ENCODE measurements at regions not wholly inside any gene's neighbourhood (a gene's known extent, or its start where the extent isn't known, plus 50 kb on each side); places are given as distances from the start of the nearest gene placed in this dataset.

DNA sequence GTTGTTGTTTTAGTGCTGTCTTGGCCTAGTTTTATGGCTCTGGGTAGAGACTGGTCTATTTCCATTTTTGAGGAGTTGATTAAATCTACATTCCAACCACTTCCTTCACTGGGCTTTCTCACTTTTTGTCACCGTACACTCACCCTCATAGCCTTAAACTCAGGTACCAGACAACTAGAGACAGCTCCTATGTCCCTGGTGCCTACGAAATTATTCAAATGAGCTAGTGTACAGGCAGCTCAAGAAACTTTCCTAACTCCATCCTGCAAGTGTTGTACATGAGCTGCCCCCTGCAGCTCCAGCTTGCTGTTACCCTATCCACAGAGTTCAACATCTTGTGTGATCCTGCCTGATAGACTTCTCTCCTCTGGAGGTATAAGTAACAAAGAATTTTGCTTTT is 704.8 kb upstream of the RGS18 start:
- DNase-seq (ENCODE audit: low read depth) = no peak
- H3K4me3 ChIP-seq (ENCODE audit: low read depth, low read length) = no peak overlapping the region

DNA sequence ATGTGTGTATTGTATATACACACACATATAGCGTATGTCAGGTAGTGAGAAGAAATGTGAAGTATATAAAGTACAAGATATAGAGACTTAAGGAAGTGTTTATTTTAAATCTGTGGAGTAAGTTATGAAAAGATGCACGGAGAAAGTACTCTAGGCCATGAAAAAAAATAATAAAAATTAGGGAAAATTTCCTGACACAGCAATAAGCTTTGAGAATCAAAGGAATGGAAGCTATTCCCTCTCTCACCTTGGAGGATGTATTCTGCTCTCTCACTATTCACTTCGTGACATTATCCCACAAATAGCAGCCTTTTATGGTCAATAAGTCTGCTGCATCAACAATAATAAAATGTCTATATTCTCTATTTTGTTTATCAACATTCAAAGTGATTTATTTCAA is 700.4 kb upstream of the RGS18 start:
- no peak overlapping the region for H3K4me3 ChIP-seq (ENCODE audit: low read depth, low read length)
- TF ChIP-seq, protein P1, sequence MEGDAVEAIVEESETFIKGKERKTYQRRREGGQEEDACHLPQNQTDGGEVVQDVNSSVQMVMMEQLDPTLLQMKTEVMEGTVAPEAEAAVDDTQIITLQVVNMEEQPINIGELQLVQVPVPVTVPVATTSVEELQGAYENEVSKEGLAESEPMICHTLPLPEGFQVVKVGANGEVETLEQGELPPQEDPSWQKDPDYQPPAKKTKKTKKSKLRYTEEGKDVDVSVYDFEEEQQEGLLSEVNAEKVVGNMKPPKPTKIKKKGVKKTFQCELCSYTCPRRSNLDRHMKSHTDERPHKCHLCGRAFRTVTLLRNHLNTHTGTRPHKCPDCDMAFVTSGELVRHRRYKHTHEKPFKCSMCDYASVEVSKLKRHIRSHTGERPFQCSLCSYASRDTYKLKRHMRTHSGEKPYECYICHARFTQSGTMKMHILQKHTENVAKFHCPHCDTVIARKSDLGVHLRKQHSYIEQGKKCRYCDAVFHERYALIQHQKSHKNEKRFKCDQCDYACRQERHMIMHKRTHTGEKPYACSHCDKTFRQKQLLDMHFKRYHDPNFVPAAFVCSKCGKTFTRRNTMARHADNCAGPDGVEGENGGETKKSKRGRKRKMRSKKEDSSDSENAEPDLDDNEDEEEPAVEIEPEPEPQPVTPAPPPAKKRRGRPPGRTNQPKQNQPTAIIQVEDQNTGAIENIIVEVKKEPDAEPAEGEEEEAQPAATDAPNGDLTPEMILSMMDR (IDR thresholded peaks at IDR 0.05; ENCODE audit: insufficient read depth, low read depth, low read length) = no peak
- DNase-seq (ENCODE audit: low read depth) = no peak

More for the DNA sequence above, 704.8 kb upstream of the RGS18 start:
- TF ChIP-seq, protein P1 (IDR thresholded peaks at IDR 0.05; ENCODE audit: insufficient read depth, low read depth, low read length) = no peak

DNA sequence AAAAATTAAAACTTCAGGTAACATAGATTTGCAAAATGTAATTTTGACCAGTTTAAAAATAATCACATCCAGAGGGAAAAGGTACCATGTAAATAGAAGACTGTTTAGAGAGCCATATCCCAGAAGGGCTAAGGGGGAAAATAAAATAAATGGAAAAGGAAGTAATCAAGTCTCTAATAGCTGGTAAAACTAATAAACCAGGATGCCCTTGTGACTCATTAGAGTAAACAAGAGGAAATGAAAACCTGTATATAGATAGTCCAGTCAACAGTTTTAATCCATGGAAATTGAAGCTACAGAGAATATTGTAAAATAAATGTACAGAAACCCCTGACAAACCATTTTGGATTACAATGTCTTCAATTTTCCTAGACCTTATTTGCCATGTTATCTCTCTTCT is 698.0 kb upstream of the RGS18 start:
- TF ChIP-seq, protein P1 (IDR thresholded peaks at IDR 0.05; ENCODE audit: insufficient read depth, low read depth, low read length) = no peak
- no peak overlapping the region for H3K4me3 ChIP-seq (ENCODE audit: low read depth, low read length)
- DNase-seq (ENCODE audit: low read depth) = no peak

DNA sequence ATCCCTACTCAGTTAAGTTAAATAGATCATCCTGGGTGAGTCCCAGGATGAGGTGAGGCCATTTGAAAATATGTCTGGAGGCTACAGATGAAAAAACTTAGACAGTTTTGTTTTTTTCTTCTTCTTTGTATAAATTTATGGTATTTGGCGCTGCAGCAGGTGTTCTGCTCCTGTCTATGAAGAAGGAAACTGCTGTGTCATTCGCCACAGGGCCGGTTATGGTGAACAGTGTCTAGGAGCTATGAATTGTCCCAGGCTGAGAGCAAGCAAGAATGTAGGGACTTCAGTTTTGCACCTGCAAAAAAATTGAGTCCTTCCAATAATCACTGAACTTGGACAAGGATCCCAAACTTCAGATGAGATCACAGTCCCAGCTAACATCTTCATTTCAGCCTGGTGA is 674.3 kb upstream of the RGS18 start:
- no peak overlapping the region for H3K4me3 ChIP-seq (ENCODE audit: low read depth, low read length)
- DNase-seq (ENCODE audit: low read depth) = no peak
- TF ChIP-seq, protein P1 (IDR thresholded peaks at IDR 0.05; ENCODE audit: insufficient read depth, low read depth, low read length) = no peak

DNA sequence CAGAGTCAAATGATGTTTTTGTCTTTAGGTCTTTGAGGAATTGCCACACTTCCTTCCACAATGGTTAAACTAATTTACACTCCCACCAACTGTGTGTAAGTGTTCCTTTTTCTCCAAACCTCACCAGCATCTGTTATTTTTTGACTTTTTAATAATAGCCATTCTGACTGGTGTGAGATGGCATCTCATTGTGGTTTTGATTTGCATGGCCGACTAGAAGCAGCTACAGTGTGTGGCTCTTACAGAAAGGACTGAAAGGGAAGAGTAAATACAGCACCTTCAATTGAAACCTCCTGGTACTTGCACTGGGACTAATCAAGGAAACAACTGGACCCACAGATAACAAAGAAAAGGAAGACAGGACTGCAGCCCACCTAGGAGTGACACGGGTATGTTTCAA is 668.0 kb upstream of the RGS18 start:
- no peak for DNase-seq (ENCODE audit: low read depth)
- TF ChIP-seq, protein P1 (IDR thresholded peaks at IDR 0.05; ENCODE audit: insufficient read depth, low read depth, low read length) = no peak
- H3K4me3 ChIP-seq (ENCODE audit: low read depth, low read length) = no peak overlapping the region

DNA sequence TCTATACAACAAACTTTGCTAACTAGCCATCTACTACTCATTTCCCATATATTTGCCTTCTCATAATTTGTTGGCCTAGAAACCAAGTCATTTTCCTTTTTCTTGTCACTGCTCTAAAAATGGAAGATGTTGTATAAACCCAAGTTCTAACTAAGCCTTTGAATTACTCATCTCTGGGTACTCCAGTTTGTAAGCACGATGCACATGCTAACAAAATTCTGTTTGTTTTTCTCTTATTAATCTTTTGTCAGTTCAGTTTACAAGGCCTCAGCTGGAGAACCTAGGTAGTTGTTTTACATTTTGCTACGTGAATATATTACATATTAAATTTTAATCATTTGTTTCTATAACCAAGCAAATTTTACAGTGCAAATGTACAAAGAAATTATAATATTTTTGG is 663.2 kb upstream of the RGS18 start:
- H3K4me3 ChIP-seq (ENCODE audit: low read depth, low read length) = no peak overlapping the region
- TF ChIP-seq, protein P1 (IDR thresholded peaks at IDR 0.05; ENCODE audit: insufficient read depth, low read depth, low read length) = no peak
- no peak for DNase-seq (ENCODE audit: low read depth)

DNA sequence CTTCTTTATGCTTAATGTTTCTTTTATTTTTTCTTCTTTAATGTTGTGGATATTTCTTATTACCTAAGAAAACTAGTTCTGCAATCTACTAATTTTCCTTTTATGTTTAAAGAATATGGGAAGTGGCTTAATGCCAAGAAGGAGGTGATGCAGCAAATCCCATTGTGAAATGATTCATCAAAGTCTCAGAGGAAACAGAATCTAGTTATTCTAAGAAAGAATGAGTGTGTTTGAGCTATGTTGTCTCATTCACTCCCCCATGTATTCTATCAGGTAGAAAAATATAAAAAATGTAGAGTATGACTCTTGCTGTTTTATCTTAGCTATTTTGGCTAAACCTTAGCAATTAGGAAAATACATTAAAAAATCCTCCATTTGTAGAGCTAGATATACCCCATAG is 659.9 kb upstream of the RGS18 start:
- TF ChIP-seq, protein P1 (IDR thresholded peaks at IDR 0.05; ENCODE audit: insufficient read depth, low read depth, low read length) = no peak
- no peak for DNase-seq (ENCODE audit: low read depth)
- H3K4me3 ChIP-seq (ENCODE audit: low read depth, low read length) = no peak overlapping the region
